ENCODE measurements at regions not wholly inside any gene's neighbourhood (a gene's known extent, or its start where the extent isn't known, plus 50 kb on each side); places are given as distances from the start of the nearest gene placed in this dataset.
"Not testable (repeated sequence)": the region's sequence is repeated elsewhere in the genome, so short reads cannot be mapped to it uniquely, and the experiment has no call there.

DNA sequence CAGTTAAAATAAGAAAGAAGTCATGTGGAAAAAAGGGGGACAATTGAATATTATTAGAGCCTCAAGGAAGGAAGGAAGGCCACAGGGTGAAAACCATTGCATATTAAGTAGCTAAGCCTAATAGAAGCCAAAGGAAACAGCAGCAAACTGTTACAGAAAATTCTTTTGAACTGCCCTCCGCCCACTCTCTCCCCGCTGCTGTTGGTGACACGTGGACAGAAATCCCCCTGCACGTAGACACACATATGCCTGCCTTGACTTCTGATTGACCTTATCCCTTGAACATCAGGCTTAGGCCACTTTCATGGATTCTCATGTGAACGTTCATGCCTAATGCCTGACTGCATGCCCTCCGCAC is 229.1 kb downstream of the KCNRG start:
- peaks cover 2% of the 10 kb centered on the region for H3K27me3 Mint-ChIP-seq
- H3K4me3 Mint-ChIP-seq: no peak overlapping the region
- peaks cover 2% of the 10 kb centered on the region for H3K36me3 Mint-ChIP-seq
- no peaks in the 10 kb centered on the region for H3K9me3 Mint-ChIP-seq
- peaks cover 18 to 20% (median 18%) of the 10 kb centered on the region in 3 donors for H3K4me1 Mint-ChIP-seq
- H3K27ac Mint-ChIP-seq: no peak overlapping the region

DNA sequence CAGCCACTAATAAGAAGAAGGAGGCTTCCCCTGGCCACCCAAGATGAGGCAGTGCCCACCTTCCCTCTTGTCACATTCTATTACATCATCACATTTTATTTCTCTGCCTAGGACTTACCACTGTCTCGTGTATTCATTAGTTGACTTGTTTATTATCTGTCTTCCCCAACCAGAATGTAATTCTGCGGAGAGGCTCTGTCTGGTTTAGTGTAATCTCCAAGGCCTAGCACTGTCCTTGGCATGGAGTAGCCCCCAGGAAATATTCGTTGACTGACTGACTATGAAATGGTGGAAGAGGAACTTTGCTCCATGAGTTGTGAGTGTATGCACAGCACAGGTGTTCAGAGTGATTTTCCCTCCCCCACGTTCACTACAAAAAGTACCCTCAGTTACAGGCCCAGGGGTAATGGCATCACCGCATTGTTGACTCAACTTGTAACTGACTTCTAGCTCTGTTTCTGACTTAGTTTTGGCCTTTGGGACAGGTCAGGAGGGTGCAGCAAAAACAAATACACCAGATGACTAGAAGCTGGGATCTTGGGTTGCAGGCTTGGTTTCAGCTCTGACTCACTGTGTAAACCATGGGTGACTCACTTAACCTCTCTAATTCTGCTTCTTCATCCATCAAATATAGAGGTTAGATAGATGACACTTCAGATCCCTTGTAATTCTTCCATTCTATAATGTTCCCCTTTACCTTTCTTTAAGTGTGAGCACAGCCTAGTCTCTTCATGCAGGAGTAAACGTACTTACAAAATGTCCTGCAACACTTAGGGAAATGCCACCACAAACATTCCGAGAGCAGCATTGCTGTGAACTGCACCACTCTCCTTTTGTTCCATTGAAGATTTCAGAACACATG is 229.7 kb downstream of the KCNRG start:
- Mint-ChIP-seq H3K9me3 (no peaks in the 10 kb centered on the region), H3K4me3 (no peak overlapping the region), H3K27ac (no peak overlapping the region), H3K36me3 (peaks cover 2% of the 10 kb centered on the region), H3K4me1 (peaks cover 18 to 20% (median 18%) of the 10 kb centered on the region in 3 donors), H3K27me3 (peaks cover 2% of the 10 kb centered on the region)

DNA sequence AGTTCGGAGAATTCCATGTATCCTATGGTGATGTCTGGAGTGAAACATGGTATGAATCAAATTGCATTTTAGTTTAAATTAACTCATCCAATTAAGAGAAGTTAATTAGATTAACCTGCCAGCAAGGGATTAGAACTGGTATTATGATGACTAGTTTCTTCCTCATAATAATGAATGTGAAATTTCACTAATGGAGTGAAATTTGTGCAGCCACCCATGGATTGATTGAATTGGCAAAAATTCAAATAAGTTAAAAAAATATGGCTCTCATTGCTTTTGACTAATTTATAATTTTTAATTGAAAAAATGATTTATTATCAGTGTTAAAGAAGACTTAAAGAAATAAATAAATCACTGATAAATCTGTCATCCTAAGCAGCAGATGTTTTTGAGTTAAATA is 232.0 kb downstream of the KCNRG start:
- H3K27me3 Mint-ChIP-seq: peaks cover 2% of the 10 kb centered on the region
- peaks cover 0 to 2% (median 0%) of the 10 kb centered on the region in 3 donors for H3K9me3 Mint-ChIP-seq
- no peak overlapping the region for H3K4me3 Mint-ChIP-seq
- peaks cover 18 to 22% (median 20%) of the 10 kb centered on the region in 3 donors for H3K4me1 Mint-ChIP-seq
- peaks cover 7% of the 10 kb centered on the region for H3K36me3 Mint-ChIP-seq
- no peak overlapping the region for H3K27ac Mint-ChIP-seq

DNA sequence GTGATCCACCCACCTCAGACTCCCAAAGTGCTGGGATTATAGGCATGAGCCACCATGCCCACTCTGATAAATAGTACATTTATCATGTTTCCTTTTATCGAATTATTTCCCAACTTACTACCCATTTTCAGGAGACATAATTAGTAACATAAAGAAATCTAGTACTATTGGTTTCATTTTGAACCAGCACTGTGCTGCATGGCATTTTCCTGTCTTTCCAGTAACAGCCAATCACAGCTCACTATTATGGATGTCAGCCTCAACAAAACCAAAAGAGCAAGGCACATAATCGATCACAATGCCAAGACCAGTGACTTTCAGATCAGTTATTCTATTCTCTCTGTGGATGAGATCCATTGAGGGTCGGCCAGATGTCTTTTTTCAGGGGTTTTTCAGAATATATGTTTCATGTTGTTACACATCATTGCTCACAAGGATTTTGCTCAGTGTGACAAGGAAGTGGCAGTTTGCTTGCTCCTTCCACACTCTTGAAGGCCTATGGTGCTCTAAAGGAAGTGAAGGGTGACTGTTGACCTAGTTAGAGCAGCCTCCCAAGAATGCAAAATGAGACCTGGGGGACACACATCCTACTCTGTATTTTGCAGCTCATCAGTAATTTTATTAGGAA is 233.4 kb downstream of the KCNRG start:
- Mint-ChIP-seq H3K4me1 (peaks cover 14 to 22% (median 20%) of the 10 kb centered on the region in 3 donors), H3K4me3 (no peak overlapping the region), H3K27ac (no peak overlapping the region), H3K36me3 (peaks cover 7% of the 10 kb centered on the region), H3K9me3 (peaks cover 0 to 3% (median 0%) of the 10 kb centered on the region in 3 donors), H3K27me3 (peaks cover 2% of the 10 kb centered on the region)

DNA sequence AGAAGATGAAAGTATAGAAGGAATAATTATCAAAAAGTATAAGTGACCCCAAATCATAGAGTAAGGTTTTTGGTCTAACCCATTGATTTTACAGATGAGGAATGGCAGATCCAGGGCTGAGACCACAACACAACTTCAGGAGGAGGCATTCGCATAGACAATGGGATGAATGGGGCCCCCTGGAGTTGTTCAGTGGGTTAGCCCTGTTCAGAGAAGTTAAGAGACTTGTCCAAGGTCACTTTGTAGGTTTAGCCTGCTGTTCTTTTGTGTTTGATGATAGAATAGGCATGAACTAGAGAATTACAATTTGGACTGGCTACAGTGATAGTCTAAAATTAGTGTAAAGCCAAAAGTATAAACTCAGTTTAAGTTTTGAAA is 233.9 kb downstream of the KCNRG start:
- H3K4me3 Mint-ChIP-seq: no peak overlapping the region
- H3K27me3 Mint-ChIP-seq: peaks cover 2% of the 10 kb centered on the region
- no peak overlapping the region for H3K27ac Mint-ChIP-seq
- peaks cover 13 to 22% (median 19%) of the 10 kb centered on the region in 3 donors for H3K4me1 Mint-ChIP-seq
- H3K9me3 Mint-ChIP-seq: peaks cover 0 to 3% (median 0%) of the 10 kb centered on the region in 3 donors
- H3K36me3 Mint-ChIP-seq: peaks cover 5% of the 10 kb centered on the region

DNA sequence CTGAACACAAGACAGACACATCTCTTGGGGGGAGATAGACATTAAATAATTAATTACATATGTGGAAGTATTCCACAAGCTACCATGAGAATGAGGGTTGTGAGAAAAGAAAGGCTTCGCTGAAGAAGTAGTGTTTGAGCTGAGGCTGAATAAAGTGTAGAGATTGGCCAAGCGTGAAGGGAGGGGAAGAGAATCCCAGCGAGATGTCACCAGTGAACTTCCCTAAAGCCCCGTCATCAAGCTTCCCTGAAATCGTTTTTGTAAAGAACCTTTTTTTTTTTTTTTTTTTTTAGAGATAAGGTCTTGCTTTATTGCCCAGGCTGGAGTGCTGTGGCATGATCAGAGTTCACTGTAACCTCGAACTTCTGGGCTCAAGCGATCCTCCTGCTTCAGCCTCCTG is 235.2 kb downstream of the KCNRG start:
- peaks cover 5% of the 10 kb centered on the region for H3K36me3 Mint-ChIP-seq
- H3K27me3 Mint-ChIP-seq: peaks cover 2% of the 10 kb centered on the region
- peaks cover 6 to 11% (median 7%) of the 10 kb centered on the region in 3 donors for H3K4me1 Mint-ChIP-seq
- H3K9me3 Mint-ChIP-seq: peaks cover 0 to 3% (median 0%) of the 10 kb centered on the region in 3 donors
- H3K27ac Mint-ChIP-seq: no peak overlapping the region
- no peak overlapping the region for H3K4me3 Mint-ChIP-seq

DNA sequence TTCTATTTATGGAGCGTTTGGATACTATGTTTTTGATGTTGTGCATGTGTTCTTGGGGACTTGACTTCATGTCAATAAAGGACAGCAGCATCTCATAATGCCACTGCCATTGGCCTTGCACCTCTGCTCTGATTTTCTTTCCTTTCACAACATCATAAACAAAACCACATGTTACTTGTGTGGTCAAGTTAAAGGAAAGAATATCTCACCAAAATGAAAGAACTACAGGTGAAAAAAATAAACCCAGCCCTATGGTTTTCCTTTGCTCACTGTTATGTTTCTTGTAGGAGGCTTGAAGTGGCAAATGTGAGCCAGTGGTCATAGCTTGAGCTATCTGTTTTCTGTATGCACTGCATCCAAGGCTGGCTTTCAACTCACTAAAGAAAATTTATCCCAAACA is 240.4 kb downstream of the KCNRG start:
- H3K27ac Mint-ChIP-seq: peak overlapping the region in 1 of 3 donors; percentile 71
- H3K36me3 Mint-ChIP-seq: peaks cover 3% of the 10 kb centered on the region
- peaks cover 0 to 3% (median 0%) of the 10 kb centered on the region in 3 donors for H3K9me3 Mint-ChIP-seq
- H3K27me3 Mint-ChIP-seq: peaks cover 2% of the 10 kb centered on the region
- H3K4me1 Mint-ChIP-seq: peaks cover 7 to 14% (median 10%) of the 10 kb centered on the region in 3 donors
- no peak overlapping the region for H3K4me3 Mint-ChIP-seq

DNA sequence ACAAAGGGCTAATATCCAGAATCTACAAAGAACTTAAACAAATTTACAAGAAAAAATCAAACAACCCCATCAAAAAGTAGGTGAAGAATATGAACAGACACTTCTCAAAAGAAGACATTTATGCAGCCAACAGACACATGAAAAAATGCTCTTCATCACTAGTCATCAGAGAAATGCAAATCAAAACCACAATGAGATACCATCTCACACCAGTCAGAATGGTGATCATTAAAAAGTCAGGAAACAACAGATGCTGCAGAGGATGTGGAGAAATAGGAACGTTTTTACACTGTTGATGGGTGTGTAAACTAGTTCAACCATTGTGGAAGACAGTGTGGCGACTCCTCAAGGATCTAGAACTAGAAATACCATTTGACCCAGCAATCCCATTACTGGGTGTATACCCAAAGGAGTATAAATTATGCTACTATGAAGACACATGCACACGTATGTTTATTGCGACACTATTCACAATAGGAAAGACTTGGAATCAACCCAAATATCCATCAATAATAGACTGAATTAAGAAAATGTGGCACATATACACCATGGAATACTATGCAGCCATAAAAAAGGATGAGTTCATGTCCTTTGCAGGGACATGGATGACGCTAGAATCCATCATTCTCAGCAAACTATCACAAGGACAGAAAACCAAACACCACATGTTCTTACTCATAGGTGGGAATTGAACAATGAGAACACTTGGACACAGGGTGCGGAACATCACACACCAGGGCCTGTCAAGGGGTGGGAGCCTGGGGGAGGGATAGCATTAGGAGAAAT is 241.5 kb downstream of the KCNRG start:
- peaks cover 7 to 14% (median 10%) of the 10 kb centered on the region in 3 donors for H3K4me1 Mint-ChIP-seq

DNA sequence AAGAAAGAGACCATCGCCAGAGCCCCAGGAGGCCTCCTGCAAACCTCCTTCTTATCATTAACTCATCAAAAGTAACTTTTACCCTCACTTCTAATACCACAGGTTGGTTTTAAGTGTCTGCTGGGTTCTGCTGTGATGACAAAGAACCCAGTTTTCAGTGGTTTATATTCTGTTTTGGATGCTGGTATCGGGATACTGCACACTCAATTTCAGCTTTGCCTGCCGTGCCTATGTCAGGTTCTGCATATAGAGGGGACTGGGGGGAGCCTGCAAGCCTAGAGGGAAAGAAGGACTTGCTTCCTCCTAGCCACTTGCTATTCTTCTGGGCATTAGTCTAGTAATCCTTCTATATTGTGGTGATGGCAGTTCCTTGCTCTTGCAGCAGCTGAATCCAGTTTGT is 242.4 kb downstream of the KCNRG start:
- Mint-ChIP-seq H3K36me3 (no peaks in the 10 kb centered on the region), H3K27ac (no peak overlapping the region), H3K9me3 (no peaks in the 10 kb centered on the region), H3K4me3 (peak overlapping the region in 1 of 4 donors; percentile 38), H3K4me1 (peaks cover 7 to 14% (median 10%) of the 10 kb centered on the region in 3 donors), H3K27me3 (peaks cover 8% of the 10 kb centered on the region)

More for the DNA sequence above, 241.5 kb downstream of the KCNRG start:
- Mint-ChIP-seq H3K27ac (peak overlapping the region in 1 of 3 donors; percentile 71), H3K4me3 (peak overlapping the region in 1 of 4 donors; percentile 56)
- H3K9me3 Mint-ChIP-seq, H3K36me3 Mint-ChIP-seq, H3K27me3 Mint-ChIP-seq: not testable (repeated sequence)

DNA sequence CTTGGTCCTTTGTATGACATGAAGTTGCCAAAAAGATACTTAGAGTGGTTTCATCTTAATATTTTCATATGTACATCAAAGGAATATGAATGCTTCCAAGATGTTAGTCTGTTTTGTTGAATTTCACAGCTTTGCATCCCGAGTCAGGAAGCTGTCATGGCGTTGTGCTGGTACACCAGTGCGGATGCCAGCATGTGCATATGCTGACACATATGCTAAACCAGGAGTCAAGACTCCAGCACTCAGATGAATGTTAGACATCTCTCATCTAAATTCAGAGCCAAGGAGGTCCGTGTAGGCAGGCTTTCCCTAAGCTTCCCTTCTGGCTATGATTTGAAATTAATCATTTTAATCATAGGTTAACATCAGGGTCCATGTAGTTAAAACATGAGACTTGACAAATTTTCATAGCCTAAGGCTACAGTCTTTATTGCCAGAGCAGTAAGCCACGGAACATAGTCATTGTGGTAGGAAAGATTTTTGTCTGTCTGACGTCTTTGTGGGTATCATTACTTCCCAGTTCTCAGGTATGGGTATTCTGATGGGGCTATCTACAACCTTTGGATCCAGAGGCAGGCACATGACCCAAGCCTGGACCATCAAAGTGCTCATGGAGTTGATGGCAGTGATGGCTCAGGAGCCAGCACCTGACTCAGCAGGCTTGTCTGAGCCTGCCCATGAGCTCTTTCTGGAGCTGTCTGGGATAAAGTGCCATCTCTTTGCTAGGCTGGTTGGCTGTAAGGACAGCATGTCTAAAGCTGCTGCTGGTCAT is 246.1 kb downstream of the KCNRG start:
- Mint-ChIP-seq H3K4me1 (peaks cover 3 to 12% (median 9%) of the 10 kb centered on the region in 3 donors), H3K9me3 (no peaks in the 10 kb centered on the region), H3K27ac (no peak overlapping the region), H3K4me3 (no peak overlapping the region), H3K27me3 (peaks cover 8% of the 10 kb centered on the region), H3K36me3 (peaks cover 2% of the 10 kb centered on the region)

DNA sequence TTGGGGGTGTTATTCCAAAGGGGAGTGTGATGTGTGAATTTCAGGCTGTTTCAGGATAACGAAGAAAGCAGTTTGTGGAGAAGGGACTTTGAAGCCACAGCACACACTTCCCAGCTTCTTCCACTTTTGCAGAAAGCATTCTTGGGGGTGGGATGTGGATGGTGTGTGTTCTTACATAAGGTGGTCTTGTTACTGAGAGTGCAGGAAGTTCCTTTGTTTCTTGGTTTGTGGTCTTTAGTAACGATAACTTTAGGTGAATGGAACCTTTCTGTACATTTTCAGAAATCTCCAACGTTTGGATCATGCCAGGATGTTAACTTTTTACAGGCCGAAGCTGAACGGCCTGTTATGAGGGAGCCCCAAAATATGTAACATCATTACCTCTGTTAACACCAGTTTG is 251.8 kb downstream of the KCNRG start:
- H3K27ac Mint-ChIP-seq: no peak overlapping the region
- H3K27me3 Mint-ChIP-seq: peaks cover 2% of the 10 kb centered on the region
- H3K9me3 Mint-ChIP-seq: no peaks in the 10 kb centered on the region
- H3K4me3 Mint-ChIP-seq: no peak overlapping the region
- peaks cover 2% of the 10 kb centered on the region for H3K36me3 Mint-ChIP-seq
- peaks cover 0 to 2% (median 0%) of the 10 kb centered on the region in 3 donors for H3K4me1 Mint-ChIP-seq

DNA sequence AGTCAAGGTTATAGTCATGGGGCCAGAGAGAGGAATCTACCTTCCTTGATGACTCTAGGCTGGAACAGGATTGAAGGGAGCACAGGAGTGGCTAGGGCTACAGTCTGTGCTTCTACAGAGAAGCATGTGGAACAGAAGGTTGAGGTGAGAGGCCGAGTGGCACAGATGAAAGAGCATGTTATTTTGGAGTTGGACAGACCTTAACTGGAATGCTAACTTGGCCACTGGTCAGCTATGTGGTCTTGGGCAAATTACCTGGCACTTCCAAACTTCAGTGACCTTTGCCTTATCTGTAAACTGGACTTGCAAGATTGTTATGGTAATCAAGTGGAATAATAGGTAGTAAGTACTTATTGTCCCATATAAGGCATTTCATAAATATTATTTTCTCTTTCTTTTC is 252.7 kb downstream of the KCNRG start:
- Mint-ChIP-seq H3K9me3 (no peaks in the 10 kb centered on the region), H3K27me3 (peaks cover 2% of the 10 kb centered on the region), H3K4me1 (peaks cover 0 to 2% (median 0%) of the 10 kb centered on the region in 3 donors), H3K27ac (no peak overlapping the region), H3K36me3 (peaks cover 2% of the 10 kb centered on the region), H3K4me3 (no peak overlapping the region)

DNA sequence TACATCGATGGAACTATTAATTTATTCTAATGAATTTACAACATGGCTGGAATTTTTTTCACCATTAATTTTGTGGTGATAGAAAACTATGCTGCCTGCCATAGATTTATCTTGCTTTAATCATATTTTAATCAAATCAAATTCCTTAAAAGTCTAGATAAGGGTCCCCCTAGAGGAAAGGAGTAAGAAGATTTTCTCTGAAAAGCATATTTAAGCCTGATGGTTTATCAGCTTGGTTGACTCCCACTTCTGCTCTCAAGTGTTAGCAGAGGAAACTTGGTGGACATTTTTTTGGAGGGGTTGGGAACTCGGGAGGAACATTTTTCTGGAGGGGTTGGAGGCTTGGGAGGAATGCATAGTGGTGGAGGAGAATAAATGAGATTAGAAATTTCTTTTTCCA is 253.3 kb downstream of the KCNRG start:
- H3K9me3 Mint-ChIP-seq: no peaks in the 10 kb centered on the region
- peaks cover 2% of the 10 kb centered on the region for H3K36me3 Mint-ChIP-seq
- peaks cover 0 to 2% (median 0%) of the 10 kb centered on the region in 3 donors for H3K4me1 Mint-ChIP-seq
- H3K27me3 Mint-ChIP-seq: peaks cover 2% of the 10 kb centered on the region
- no peak overlapping the region for H3K4me3 Mint-ChIP-seq
- peak overlapping the region in 1 of 3 donors; percentile 94 for H3K27ac Mint-ChIP-seq

DNA sequence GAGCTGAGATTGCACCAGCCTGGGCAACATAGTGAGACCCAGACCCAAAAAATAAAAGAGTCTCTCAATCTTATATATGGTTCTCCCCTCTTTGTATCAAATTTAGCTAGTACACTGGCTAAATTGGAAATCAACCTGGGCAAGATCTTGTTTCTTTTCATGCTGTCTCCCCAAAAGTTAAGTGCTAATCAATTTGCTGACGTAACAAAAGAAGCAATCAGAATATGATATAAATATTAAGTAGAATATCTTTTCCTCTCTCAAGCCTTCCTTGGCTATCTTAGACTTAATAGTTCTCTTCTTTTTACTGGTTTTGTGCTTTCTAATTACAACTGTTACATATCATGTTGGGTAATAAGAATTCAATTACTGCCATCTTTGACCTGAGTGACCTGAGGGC is 258.9 kb downstream of the KCNRG start:
- H3K4me3 Mint-ChIP-seq: no peak overlapping the region
- no peak overlapping the region for H3K27ac Mint-ChIP-seq

More for the DNA sequence above, 258.9 kb downstream of the KCNRG start:
- Mint-ChIP-seq H3K4me1 (peaks cover 0 to 2% (median 0%) of the 10 kb centered on the region in 3 donors), H3K36me3 (peaks cover 2% of the 10 kb centered on the region), H3K27me3 (no peaks in the 10 kb centered on the region), H3K9me3 (peaks cover 0 to 6% (median 4%) of the 10 kb centered on the region in 3 donors)
